22Rv1 (cell line): ENCODE measurements at regions not wholly inside any gene's neighbourhood (a gene's known extent, or its start where the extent isn't known, plus 50 kb on each side); places are given as distances from the start of the nearest gene placed in this dataset.
"Not testable (repeated sequence)": the region's sequence is repeated elsewhere in the genome, so short reads cannot be mapped to it uniquely, and the experiment has no call there.

Source experiments
- H3K27ac ChIP-seq: fragments of 450-650 bp; 2 replicates; pipeline ENCODE4 v1.5.1; 2017
- ZFX ChIP-seq: fragments of 450-650 bp; IDR thresholded peaks from 2 replicates; pipeline ENCODE4 v1.6.1; 2017; ENCODE audit warnings: antibody characterized with exemption, borderline replicate concordance
- TF ChIP-seq, protein P1 (sequence below): fragments of 450-650 bp; IDR thresholded peaks from 2 replicates; pipeline ENCODE4 v1.5.1; 2017; ENCODE audit warnings: mild to moderate bottlenecking

DNA sequence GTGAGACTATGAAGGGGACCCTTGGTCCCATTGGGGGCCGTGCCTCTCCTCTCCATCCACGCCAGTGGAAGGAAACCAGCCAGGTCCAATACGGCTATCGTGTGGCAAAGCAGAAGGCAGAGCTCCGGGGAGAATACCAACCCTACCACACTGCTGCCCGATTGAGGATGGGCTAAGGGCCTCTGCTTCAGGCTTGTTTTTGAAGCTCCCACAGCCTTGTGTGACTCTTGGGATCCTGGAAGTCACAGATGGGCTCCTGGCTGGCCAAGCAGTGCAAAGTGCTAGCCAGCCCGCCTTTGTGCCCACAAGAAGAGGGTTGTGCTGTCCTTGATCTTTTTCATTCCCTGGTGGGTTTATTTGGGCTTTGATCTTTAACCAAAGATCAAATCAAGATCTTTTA, 70.6 kb upstream of the ID2 start:
- no peak overlapping the region for H3K27ac ChIP-seq
- TF ChIP-seq, protein P1, sequence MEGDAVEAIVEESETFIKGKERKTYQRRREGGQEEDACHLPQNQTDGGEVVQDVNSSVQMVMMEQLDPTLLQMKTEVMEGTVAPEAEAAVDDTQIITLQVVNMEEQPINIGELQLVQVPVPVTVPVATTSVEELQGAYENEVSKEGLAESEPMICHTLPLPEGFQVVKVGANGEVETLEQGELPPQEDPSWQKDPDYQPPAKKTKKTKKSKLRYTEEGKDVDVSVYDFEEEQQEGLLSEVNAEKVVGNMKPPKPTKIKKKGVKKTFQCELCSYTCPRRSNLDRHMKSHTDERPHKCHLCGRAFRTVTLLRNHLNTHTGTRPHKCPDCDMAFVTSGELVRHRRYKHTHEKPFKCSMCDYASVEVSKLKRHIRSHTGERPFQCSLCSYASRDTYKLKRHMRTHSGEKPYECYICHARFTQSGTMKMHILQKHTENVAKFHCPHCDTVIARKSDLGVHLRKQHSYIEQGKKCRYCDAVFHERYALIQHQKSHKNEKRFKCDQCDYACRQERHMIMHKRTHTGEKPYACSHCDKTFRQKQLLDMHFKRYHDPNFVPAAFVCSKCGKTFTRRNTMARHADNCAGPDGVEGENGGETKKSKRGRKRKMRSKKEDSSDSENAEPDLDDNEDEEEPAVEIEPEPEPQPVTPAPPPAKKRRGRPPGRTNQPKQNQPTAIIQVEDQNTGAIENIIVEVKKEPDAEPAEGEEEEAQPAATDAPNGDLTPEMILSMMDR: no peak
- no peak for TF ChIP-seq ZFX

DNA sequence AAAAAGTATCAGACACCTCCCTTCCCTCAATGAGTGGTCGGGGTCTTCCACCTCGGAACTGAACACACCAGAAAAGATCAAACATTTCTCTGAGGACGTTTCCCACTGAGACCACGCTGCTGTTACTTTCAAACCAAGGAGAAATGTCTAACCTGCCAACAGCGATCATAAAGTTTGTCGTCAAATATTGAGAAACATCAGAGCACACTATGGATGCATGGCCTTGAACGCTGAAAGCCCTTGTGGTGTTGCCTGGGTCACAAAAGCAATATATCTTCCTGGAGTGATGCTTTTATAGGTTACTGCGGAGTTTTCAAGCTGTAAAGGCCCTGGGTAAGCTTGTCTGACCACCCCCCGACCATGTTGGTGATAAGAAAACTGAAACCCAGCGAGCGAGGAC, 70.2 kb upstream of the ID2 start:
- no peak overlapping the region for H3K27ac ChIP-seq
- no peak for TF ChIP-seq ZFX
- TF ChIP-seq, protein P1: no peak

DNA sequence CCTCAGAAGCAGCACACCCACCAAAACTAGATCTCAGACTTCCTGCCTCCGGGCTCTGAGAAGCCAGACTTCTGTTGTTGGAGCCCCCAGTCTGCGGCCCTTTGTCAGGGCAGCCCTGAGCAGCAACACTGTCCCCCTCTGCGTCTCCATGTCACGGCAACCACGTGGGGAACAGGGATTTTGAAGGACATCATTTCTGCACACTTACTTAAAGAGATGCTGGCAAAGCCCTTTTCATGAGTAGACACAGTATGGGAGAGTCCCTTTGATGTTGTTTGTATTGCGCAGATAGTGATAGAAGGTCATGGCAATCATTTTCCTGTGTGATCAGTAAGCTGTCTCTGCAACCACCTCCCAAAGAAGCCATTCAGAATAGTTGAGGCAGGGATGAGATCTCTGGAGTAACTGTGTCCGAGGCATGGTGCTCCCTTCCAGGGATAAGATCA, 69.1 kb upstream of the ID2 start:
- no peak for TF ChIP-seq ZFX
- TF ChIP-seq, protein P1: no peak
- H3K27ac ChIP-seq: no peak overlapping the region

DNA sequence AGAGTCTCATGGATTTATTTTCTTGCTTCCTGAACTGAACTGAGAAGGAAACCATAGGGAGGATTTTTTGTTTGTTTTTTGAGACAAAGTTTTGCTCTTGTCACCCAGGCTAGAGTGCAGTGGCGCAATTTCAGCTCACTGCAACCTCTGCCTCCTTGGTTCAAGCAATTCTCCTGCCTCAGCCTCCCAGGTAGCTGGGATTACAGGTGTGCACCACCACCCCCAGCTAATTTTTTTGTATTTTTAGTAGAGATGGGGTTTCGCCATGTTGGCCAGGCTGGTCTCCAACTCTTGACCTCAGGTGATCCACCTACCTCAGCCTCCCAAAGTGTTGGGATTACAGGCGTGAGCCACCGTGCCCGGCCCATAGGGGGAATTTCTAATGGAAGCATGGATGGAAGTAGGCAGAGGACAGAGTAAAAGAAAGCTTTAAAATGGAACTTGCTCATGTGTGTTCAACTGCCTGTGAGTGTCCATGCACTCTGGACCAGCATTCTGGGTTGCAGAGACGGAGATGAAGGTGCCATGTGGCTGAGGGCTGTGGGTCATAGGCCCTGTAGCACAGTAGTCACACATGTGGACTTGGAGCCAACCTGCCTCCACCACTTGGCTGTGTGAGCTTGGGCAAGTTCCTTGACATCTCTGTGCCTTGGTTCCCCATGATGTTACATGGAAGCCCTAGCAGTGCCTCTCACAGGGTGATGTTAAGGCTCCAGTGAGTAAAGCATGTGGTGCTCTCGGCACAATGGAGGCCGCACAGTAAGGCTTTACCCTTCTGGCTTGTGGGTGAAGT, 68.5 kb upstream of the ID2 start:
- not testable (repeated sequence) for H3K27ac ChIP-seq

DNA sequence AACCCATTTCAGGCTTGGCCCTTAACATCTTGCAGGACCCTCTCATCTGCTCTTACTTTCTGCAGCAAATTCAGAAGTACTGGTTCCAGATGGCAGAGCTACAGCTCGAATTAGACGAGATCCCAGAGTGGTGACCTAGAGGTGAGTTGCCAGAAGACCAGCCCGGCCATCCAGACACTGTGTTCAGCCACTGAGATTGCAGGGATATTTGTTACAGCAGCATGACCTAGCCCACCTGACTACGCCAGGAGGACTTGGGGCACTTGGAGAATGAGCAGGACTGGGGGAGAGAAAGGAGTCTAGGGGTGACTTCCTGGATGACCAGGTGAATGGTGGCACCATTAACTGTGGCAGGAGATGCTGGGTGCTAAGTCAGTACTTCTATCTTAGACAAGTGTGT, 67.2 kb upstream of the ID2 start:
- no peak overlapping the region for H3K27ac ChIP-seq
- TF ChIP-seq, protein P1: no peak
- TF ChIP-seq ZFX: no peak

DNA sequence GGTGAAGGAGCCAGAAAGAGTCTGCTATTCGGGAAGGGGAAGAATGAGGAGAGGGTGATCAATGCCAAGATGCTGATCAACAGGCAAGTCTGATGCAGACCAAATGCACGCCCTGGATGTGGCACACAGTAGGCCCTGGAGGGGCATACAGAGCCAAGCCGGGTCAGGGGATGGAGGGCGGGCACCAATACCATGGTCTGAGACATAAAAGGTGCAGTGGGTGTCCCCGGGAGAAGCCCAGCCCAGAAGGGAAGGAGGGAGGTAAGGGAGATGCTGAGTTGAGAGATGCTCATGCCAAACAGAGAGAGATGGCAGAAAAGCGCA, 66.6 kb upstream of the ID2 start:
- TF ChIP-seq ZFX: no peak
- TF ChIP-seq, protein P1: no peak
- H3K27ac ChIP-seq: no peak overlapping the region

DNA sequence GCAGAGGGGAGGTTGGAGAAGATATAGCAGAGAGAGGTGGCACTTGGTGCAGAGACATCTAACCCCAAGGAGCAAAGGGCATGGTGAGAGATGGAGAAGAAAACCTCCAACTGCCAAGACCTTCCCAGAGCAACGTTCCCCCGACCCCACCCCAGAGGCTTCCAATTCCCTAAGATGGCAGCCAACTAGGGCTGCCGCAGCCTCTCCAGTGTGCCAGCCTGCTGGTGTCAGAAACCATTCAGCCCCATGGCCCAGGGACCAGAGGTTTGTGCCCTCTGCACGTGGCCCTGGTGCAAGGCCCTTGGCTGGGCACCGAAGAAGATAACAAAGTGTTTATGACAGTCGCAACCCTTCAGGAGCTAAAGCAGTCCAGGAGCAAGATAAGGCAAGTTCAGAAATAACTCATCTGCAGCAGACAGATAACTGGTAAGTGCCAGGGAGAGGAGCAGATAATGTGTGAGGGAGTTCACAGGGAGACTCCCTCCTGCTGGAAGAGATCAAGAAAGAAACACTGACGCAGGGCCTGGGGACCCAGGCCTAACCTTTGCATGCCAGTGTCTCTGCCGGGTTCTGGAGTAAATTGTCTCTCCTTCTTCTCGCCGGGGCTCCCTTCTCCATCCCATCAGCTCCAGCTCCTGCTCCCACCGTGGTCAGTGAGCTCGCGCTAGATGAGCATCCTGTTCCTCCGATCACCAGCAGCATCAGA, 66.1 kb upstream of the ID2 start:
- H3K27ac ChIP-seq: no peak overlapping the region
- TF ChIP-seq, protein P1: no peak
- TF ChIP-seq ZFX: no peak

DNA sequence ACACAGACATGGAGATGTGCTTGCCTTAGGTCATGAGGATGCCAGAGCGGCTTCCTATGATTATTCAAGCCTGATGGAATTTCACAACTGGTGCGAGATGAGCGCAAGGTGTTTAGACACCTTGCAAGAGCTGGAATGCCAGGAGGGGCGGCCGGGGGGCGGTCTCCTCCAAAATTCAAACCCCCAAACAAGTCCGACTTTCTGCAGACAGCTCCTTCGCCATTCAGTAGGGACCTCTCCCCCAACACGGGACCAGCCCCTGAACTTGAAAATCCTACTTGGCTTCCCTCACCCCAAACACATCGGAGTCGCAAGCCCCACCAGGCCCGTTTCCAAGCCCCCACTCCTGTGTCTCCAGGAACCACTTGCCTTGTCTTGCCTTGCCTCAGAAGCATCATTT, 64.8 kb upstream of the ID2 start:
- no peak for TF ChIP-seq ZFX
- TF ChIP-seq, protein P1: no peak
- no peak overlapping the region for H3K27ac ChIP-seq
